Caki2 (cell line): ENCODE measurements at regions not wholly inside any gene's neighbourhood (a gene's known extent, or its start where the extent isn't known, plus 50 kb on each side); places are given as distances from the start of the nearest gene placed in this dataset.
A peak's percentile ranks its signal among the peaks of the same experiment; 100 is the strongest.
"Not testable (repeated sequence)": the region's sequence is repeated elsewhere in the genome, so short reads cannot be mapped to it uniquely, and the experiment has no call there.

ENCODE experiments used
- DNase-seq: peaks from one replicate; pipeline ENCODE4 v3.0.0-alpha.2; 2015; ENCODE audit warnings: low read depth
- in situ Hi-C: cut with HindIII; loops from 2 replicates; pipeline ENCODE4 v1.10.0; 2016; ENCODE audit warnings: low sequenced_read_pairs, low pct_unique_long_range_greater_than_20kb, mixed read lengths

DNA sequence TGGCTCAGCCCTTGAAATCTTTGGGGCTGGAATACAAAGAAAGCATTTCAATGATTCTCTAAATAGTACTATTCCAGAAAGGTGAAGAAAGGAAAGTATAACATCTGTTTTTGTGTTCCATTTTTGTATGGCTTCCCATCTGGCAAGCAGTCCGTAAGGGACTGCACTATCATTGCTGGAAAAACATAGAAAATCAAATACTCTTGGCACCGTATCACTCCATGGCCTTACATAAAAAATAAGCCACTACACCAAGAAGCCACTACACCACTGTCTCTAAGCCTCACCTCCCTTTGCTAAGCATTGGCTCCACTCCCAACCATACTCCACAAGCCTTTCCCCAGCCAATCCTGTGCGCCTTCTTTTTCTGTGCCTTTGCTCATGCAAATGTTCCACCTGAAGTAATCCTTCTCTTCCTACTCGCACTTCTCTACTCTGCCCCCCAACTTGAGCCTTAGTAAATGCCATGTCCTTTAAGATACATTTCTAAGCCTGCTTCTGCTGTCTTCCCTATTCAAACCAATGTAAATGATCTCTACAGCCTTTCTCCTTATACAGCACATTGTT, 454.6 kb upstream of the TUSC1 start:
- DNase-seq = no peak
- in situ Hi-C loops = no loop called here

DNA sequence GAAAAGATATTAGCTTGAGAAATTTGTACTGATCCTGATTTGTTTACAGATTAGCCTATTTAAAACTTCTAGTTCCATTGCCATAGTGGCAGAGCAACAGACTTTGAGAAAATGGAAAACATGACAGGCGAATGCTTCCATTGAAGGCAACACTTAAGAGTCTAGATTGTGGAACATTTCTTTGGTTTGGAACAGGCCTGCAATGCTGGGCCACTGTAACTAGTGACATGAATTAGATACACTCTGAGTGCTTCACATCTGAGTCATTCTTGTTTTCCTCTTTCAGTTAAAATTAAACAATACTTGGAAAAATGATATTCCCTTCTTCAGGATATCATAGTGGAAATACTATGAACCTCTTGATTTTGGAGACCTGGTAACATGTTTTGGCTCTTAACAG, 453.6 kb upstream of the TUSC1 start:
- DNase-seq = no peak
- in situ Hi-C loops = no loop called here

DNA sequence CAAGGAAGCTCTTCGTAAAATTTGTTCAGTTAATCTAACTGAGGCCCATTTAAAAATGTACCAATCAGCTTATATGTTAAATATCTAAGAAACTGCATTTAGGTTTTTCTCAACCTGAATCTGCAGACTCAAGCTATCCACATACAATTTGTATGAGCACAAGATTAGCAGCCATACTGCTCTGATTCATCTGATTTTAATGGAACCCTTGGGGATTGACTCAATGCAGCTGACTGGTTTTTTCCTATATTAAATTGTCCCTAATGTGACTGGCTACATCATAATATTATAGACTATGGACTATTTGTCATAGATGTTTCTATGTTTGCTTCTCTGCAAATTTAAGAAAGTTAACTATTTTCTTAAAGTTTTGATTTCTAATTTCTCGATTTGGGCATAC, 451.0 kb upstream of the TUSC1 start:
- DNase-seq = no peak
- in situ Hi-C loops = no loop called here

DNA sequence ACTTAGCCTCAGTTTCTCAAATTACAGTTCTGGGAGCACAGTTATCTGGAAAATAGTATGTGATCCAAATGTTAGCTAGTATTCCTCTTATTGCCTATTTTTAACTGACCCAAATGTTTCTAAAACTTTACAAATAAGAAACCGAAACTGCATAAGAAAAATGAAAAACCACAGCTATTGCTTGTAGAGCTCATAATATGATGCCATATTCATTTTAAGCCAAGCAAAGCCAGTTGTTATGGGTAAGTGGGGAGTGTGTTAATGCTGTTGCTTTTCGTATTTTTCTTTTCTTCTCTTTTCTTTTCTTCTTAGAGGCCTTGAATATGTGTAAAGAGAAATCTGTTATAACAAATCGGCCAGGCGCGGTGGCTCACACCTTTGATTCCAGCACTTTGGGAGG, 447.4 kb upstream of the TUSC1 start:
- in situ Hi-C loops = no loop called here
- no peak for DNase-seq

DNA sequence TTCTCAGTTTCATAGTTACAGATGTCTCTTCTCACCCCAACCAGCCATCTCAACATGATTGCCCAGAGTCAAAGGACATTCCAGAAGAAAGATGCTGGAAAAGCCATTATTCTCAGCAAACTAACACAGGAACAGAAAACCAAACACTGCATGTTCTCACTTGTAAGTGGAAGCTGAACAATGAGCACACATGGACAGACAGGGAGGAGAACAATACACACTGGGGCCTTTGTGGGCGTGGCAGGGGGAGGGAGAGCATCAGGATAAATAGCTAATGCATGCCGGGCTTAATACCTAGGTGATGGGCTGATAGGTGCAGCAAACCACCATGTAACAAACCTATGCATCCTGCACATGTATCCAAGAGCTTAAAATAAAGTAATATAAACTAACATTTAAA, 437.8 kb upstream of the TUSC1 start:
- DNase-seq, in situ Hi-C loops: not testable (repeated sequence)

DNA sequence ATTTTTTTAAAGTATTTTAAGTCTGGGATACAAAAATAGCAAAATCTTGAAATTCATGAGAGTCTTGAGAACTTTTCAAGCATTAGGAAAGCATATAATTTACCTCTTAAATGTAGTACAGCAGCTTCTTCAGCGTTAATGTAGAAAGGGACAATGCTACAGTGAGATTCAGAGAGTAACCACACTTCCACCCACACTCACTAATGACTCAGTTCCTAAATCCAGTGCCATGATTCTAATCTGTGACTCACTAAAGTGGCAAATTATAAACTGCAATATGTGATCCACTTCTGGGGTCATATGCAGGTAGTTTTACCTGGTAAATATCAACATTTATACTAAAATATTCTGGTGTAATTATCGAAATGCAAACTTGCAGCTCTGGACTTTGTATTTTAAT, 434.5 kb upstream of the TUSC1 start:
- no peak for DNase-seq
- in situ Hi-C loops = no loop called here

DNA sequence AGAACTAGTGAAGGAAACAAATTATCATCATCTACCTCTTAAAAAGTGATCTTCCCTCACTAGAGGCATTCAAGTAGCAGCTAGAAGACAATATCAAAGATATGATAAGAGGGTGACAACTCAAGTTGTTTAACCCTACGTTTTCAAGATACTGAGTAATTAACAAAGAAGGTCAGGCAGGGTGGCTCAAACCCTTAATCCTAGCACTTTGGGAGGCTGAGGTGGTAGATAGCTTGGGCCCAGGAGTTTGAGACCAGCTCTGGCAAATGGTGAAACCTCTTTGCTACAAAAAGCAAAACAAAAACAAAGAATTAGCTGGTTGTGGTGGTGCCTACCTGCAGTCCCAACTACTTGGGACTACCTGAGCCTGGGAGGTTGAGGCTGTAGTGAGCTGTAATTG, 408.2 kb upstream of the TUSC1 start:
- in situ Hi-C loops = no loop called here
- DNase-seq = no peak

DNA sequence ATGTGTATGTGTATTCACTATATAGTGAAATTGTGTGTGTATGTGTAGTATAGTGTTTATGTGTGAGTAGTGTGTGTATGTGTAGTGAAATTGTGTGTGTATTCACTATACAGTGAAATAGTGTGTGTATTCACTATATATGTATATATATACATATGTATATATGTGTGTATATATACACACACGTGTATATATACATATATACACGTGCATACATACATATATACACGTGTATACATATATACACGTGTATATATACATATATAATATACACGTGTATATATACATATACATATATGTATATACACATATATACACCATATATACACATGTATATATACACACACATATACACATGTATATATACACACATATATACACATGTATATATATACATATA, 403.6 kb upstream of the TUSC1 start:
- in situ Hi-C loops = no loop called here
- DNase-seq = no peak

DNA sequence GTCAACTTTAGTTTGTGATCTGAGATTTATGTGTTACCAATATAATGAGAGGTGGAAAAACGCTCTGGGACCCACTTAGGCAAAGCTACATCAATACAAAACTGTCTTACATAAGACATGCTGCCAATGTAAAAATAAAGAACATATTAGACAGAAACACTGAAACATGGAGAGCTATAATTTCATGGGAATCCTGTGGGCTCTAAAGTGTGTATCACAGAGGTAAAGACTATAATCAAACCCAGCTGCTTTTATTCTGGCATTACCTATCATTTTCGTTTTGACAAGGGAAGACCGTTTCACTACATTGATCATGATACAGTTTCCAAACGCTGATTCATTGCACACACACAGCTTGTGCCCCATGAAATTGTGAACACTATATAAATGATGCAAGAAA, 400.5 kb upstream of the TUSC1 start:
- in situ Hi-C loops = no loop called here

DNA sequence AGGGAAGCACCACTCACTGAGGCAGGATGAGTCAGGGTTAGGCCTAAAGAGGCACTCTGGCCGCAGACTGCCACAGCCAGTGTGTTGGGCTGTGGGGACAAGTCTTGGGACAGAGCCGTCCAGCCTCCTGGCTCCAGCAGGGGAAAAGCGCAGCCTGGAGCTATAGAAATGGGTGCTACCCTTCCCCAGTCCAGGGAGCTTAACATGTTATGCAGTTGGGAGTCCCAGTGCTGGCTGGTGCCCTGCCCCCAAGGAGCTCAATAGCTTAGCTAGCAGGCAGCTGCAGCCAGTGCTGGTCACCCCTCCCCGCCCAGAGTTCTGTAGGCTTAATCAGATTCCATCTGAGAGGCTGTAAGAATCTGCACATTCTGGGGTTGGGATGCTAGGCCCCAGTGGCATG, 399.6 kb upstream of the TUSC1 start:
- in situ Hi-C loops = no loop called here
- DNase-seq = no peak

More for the DNA sequence above, 400.5 kb upstream of the TUSC1 start:
- no peak for DNase-seq

DNA sequence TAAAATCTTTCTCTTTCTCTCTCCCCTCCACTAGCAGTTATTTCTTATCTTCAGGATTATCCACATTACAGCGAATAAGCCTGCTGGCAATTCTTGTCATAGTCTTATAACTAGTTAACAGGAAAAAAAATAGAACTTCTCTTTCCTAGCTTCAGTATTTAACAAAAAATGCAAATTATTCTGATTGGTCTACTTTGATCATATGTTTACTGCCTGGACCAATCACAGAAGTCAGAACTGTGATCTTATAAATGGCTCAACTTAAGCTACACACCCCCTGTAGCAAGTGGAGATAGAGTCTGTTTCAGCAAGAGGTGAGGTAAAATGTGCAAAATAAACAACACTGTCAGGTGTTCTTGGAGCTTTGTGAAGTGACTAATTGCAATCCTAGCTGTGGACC, 389.4 kb upstream of the TUSC1 start:
- in situ Hi-C loops = no loop called here
- DNase-seq = no peak

DNA sequence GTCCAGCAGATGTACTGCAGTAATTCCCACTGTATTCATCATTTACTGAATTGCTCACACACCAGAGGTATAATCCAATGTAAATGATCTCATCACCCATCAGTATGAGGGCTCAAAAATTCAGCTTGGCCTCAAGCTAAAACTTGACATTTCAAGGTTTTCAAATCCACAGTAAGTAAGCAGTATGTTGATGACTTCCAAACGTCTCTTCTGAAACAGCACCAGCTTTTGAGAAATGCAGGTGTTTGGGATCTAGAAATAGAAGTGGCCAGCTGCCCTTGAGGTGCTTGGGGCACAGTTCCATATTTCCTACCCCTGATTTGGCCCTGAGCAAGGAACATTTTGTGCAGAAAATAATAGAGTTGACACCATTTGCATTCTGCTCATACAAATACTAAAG, 388.0 kb upstream of the TUSC1 start:
- no peak for DNase-seq
- in situ Hi-C loops = no loop called here

DNA sequence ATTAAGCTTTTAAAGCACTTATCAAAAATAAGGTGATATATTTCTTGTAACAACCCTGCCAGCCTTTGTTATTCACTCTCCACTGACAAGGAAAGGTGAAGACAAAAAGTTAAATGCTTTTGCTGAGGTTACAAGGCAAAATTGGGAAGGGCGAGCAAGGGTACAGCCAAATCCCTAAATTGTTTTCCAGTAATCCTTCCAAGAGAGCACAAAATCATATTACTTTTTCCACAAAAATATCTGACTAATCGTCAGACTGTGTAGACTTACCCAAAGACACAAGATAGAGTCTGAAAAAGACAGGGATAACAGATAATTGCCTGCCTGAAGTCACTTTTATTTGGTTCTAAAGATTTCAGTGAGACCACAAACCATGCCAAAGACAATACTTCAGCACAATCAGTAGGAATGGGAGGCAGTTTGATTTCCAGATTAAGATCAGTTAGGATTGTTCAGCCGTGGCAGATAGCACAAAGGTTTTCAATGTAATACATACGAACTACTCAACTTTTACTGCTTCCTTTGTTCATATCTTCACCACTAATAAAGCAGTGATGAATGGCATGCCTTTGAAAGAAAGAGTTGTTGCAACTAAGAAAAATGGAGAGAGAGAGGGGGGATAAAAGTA, 383.8 kb upstream of the TUSC1 start:
- peak; percentile 4 for DNase-seq

DNA sequence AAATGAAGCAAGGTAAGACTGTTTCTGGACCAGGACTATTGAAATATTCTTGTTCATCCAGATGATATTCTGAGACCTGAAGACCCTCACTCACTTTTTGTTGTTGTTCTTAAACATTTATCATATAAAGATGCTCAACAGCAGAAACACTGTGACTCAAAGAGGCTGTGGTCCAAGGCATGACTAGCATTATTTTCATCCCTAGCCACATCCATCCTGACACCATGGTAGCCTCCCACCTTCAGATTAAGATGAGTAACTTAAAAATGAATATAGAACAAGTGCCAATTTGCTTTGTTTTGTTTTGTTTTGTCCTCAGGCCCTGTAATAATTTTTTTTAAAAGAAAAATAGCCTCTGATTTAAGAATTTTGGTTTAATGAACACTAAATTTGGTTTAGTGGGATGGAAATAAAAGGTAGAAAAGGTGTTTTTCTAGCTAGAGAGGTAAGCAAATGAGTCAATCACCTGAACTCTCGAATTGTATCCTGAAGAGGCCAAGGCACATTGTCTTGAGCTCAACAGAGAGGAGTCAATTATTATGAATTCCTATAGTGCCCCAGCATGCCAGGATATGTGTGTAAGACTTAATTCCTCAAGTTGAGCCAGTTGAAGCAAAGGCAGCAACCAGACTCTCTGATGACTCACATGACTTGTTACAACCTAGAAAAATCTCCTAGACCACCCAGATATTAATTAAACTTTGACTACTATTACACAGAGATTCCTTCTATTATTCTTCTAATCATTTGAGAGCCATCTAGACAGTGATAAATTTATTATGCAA, 380.1 kb upstream of the TUSC1 start:
- in situ Hi-C loops = no loop called here
- DNase-seq = no peak

More for the DNA sequence above, 383.8 kb upstream of the TUSC1 start:
- in situ Hi-C loops = no loop called here

DNA sequence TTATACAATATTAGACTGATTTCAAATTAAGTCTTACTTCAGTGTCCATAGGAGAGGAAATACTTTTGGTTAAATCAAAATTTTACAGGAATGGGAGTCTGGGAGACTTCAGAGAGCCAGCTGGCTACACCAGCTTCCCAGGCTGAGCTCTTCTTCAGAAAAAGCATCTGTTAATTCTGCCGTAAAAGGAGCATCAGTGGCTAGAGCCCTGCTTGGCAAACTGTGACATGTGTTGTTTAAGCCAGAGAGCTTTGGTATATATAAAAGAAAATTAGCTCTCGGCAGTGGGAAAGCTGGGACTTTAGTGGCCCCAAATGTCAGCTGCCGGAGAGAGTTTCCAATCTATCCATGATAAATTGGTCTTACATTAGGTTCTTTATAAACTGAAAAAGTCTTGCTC, 378.8 kb upstream of the TUSC1 start:
- in situ Hi-C loops = no loop called here
- no peak for DNase-seq

DNA sequence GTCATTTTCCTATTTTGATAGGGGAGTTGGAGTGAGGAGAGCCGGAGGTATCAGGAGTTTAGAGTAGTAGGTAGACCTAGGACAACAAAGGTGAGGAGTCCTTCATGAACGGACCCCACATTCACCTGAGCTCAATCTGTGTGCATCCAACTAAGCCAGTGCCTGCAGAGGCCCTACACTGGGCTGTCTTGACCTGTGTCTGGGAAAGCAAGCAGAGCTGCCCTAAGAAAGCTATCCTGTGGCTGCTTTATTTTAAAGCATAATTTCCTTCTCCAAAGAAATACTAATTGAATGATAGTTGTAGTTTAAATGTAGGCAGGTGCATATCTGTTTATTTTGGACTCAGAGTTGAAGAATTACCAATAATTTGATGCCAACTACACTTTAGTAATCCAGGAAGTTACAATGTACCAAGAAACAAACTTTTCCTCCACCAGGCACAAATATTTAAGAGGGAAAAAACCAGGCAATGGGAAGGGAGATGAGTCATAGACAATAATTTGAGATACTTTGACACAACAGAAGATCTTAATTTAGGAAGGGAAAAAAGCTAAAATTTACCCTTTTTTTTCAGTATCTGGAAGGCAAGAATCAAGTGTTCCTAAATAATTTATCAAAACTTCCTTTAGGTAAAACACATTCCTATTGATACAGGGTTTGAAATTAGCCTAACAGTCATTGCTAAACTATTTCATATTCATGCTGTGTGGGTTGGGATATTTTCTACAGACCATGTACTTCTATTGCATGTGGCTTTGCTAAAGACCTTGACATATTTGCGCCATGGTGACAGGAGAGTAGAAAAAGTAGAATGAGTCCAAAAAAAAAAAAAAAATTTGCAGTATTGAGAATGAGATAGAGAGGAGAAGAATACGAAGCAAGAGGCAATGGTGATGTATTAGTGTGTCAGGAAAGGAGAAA, 376.6 kb upstream of the TUSC1 start:
- DNase-seq = no peak

DNA sequence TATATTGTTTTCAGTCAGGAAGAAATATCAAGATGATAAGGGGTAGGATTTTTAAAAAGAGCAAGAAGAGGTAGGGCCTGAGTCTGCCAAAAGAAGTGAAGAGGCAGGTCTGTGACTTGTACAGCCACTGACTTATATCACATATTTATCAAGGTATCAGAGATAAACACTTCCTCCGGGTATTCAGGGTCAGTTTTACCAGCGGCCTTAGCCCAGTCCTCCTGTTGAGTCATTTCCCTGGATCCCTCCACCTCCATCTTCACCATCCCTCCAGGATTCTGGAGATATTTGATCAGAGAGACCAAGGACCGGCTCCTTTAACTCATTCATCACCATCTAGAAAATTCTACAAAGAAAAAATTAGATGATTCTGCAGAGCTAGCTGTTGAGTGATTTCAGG, 375.7 kb upstream of the TUSC1 start:
- DNase-seq = no peak
- in situ Hi-C loops = no loop called here

More for the DNA sequence above, 376.6 kb upstream of the TUSC1 start:
- in situ Hi-C loops = no loop called here

DNA sequence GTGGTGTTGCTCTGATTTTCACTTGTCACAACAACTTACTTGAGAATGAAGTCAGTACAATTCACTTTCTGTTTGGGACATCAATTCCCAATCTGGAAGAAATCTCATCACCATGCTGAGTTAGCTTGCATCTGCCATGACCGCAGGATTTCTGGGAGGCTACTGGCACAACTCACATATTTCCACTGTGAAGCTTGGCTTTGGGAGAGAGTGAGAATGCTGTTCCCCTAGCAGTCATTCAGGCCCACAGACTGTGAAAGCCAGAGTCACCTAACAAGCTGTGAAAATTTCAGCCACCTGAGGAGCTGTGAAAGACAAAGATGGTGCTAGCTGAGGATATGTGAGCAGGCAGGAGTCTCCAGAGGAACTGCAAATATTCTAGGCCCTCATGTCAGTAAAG, 365.2 kb upstream of the TUSC1 start:
- in situ Hi-C loops = no loop called here
- DNase-seq = no peak

DNA sequence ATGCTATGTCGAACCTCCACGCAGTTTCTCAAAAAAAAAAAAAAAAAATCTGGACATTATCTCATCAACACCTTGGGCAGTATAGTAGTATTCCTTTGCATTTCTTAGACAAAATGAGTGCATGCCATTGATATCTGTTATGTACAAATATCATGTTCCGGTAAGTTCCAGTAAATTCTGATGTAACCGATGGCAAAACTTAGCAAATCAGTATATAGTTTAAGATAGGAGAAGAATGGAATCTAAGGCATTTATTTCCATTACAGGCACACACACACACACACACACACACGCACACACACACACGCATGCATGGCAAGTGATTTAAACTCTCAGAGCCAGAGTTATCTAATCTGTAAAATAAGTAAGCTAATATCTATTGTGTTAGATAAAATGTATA, 356.5 kb upstream of the TUSC1 start:
- no peak for DNase-seq
- in situ Hi-C loops = no loop called here
